Liver (tissue), 7 donors: ENCODE measurements at regions not wholly inside any gene's neighbourhood (a gene's known extent, or its start where the extent isn't known, plus 50 kb on each side); places are given as distances from the start of the nearest gene placed in this dataset.

Experiments
- DNase-seq: peaks from one replicate; pipeline ENCODE4 v3.0.0-alpha.2; 2017; ENCODE audit warnings: low spot score
- H3K27ac ChIP-seq, 2 donors: one replicate each; pipeline ENCODE4 v1.7.0; 2013; ENCODE audit warnings: inconsistent platforms in 2 of 2, low read length in 2 of 2, control low read depth in 1 of 2, low read depth in 1 of 2, mild to moderate bottlenecking in 1 of 2
- H3K27me3 ChIP-seq, 4 donors: one replicate each; pipeline versions ENCODE4 v1.6.1 to v1.7.0; 2013; ENCODE audit warnings: low read length in 3 of 4, inconsistent platforms in 1 of 4, mild to moderate bottlenecking in 1 of 4, moderate library complexity in 1 of 4; ENCODE audit not compliant: control insufficient read depth in 4 of 4, insufficient read depth in 4 of 4
- H3K36me3 ChIP-seq, 4 donors: one replicate each; pipeline versions ENCODE4 v1.6.1 to v1.7.0; 2013; ENCODE audit warnings: low read length in 3 of 4, mild to moderate bottlenecking in 3 of 4, low read depth in 1 of 4, moderate library complexity in 1 of 4; ENCODE audit not compliant: control insufficient read depth in 4 of 4, insufficient read depth in 3 of 4
- H3K4me1 ChIP-seq, 4 donors: one replicate each; pipeline versions ENCODE4 v1.6.1 to v1.7.0; 2013; ENCODE audit warnings: low read length in 3 of 4, mild to moderate bottlenecking in 3 of 4, moderate library complexity in 1 of 4; ENCODE audit not compliant: control insufficient read depth in 4 of 4, insufficient read depth in 4 of 4
- H3K4me3 ChIP-seq, 3 donors: one replicate each; pipeline versions ENCODE4 v1.6.1 to v1.7.0; 2013; ENCODE audit warnings: low read length in 3 of 3, control low read depth in 1 of 3, low read depth in 1 of 3, mild to moderate bottlenecking in 1 of 3
- H3K9ac ChIP-seq, 2 donors: one replicate each; pipeline ENCODE4 v1.7.0; 2013; ENCODE audit warnings: low read length in 2 of 2, mild to moderate bottlenecking in 2 of 2, moderate library complexity in 2 of 2, control low read depth in 1 of 2, low read depth in 1 of 2
- H3K9me3 ChIP-seq, 4 donors: one replicate each; pipeline versions ENCODE4 v1.6.1 to v1.7.0; 2013; ENCODE audit warnings: low read length in 3 of 4; ENCODE audit not compliant: control insufficient read depth in 4 of 4
- ATF3 ChIP-seq: IDR thresholded peaks from 2 replicates; pipeline ENCODE4 v1.6.1; 2016; ENCODE audit warnings: antibody characterized with exemption
- EGR1 ChIP-seq, 2 donors: IDR thresholded peaks; 2 replicates each; pipeline ENCODE4 v1.6.1; 2016 to 2018; ENCODE audit warnings: antibody characterized with exemption in 2 of 2, low read depth in 2 of 2
- FOXA1 ChIP-seq: IDR thresholded peaks from 2 replicates; pipeline ENCODE4 v1.6.1; 2016; ENCODE audit warnings: antibody characterized with exemption
- FOXA2 ChIP-seq: IDR thresholded peaks from 2 replicates; pipeline ENCODE4 v1.6.1; 2016; ENCODE audit warnings: antibody characterized with exemption
- GABPA ChIP-seq, 2 donors: IDR thresholded peaks in 1 of 2; conservative IDR thresholded peaks in 1 of 2; 2 replicates each; pipeline ENCODE4 v1.6.1; 2016; ENCODE audit warnings: antibody characterized with exemption in 2 of 2, mild to moderate bottlenecking in 1 of 2, moderate library complexity in 1 of 2
- HNF4A ChIP-seq, 2 donors: conservative IDR thresholded peaks; 2 replicates each; pipeline ENCODE4 v1.6.1; 2016; ENCODE audit warnings: antibody characterized with exemption in 2 of 2, mild to moderate bottlenecking in 2 of 2
- HNF4G ChIP-seq: IDR thresholded peaks from 2 replicates; pipeline ENCODE4 v1.6.1; 2016; ENCODE audit warnings: antibody characterized with exemption
- JUND ChIP-seq, 2 donors: IDR thresholded peaks; 2 replicates each; pipeline ENCODE4 v1.6.1; 2016; ENCODE audit warnings: antibody characterized with exemption in 2 of 2
- NR2F2 ChIP-seq: IDR thresholded peaks from 2 replicates; pipeline ENCODE4 v1.6.1; 2016; ENCODE audit warnings: antibody characterized with exemption
- REST ChIP-seq: IDR thresholded peaks from 2 replicates; pipeline ENCODE4 v1.6.1; 2016; ENCODE audit warnings: antibody characterized with exemption, mild to moderate bottlenecking
- RXRA ChIP-seq, 2 donors: IDR thresholded peaks; 2 replicates each; pipeline ENCODE4 v1.6.1; 2017 to 2018; ENCODE audit warnings: antibody characterized with exemption in 2 of 2, mild to moderate bottlenecking in 1 of 2
- SP1 ChIP-seq: IDR thresholded peaks from 2 replicates; pipeline ENCODE4 v1.6.1; 2018; ENCODE audit warnings: antibody characterized with exemption, mild to moderate bottlenecking
- TAF1 ChIP-seq: conservative IDR thresholded peaks from 2 replicates; pipeline ENCODE4 v1.6.1; 2016; ENCODE audit warnings: antibody characterized with exemption, mild to moderate bottlenecking
- YY1 ChIP-seq: IDR thresholded peaks from 2 replicates; pipeline ENCODE4 v1.6.1; 2016; ENCODE audit warnings: antibody characterized with exemption, mild to moderate bottlenecking
- ZBTB33 ChIP-seq: IDR thresholded peaks from 2 replicates; pipeline ENCODE4 v1.6.1; 2016; ENCODE audit warnings: antibody characterized with exemption
- WGBS: extraction: QIAGEN DNeasy Blood & Tissue Kit; methylation state at CpG from one replicate; pipeline ENCODE4 v1.1.7; 2013; 5-methylcytosine and 5-hydroxymethylcytosine counted together
- TF ChIP-seq, protein P1 (sequence below): IDR thresholded peaks from 2 replicates; pipeline ENCODE4 v1.6.1; 2016; ENCODE audit warnings: antibody characterized with exemption
- donor health status: healthy.
- donor health status: healthy.
- donor health status: healthy.
- donor health status: healthy.

- Histone ChIP-seq H3K4me3 (no peak overlapping the region), H3K27ac (no peak overlapping the region), H3K9me3 (no peaks in the 10 kb centered on the region), H3K9ac (no peak overlapping the region), H3K27me3 (no peaks in the 10 kb centered on the region), H3K36me3 (no peaks in the 10 kb centered on the region), H3K4me1 (no peaks in the 10 kb centered on the region)
- DNase-seq, result no peak
- TF ChIP-seq, protein P1, sequence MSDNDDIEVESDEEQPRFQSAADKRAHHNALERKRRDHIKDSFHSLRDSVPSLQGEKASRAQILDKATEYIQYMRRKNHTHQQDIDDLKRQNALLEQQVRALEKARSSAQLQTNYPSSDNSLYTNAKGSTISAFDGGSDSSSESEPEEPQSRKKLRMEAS, result no peak
- TF ChIP-seq JUND (IDR thresholded peaks at IDR 0.05), result no peak
- no peak for TF ChIP-seq SP1
- TF ChIP-seq FOXA2, result no peak
- TF ChIP-seq EGR1 (IDR thresholded peaks at IDR 0.05; ENCODE audit: low read depth in 2 of 2), result no peak
- no peak for TF ChIP-seq NR2F2
- TF ChIP-seq FOXA1, result no peak
- TF ChIP-seq ZBTB33, result no peak
- TF ChIP-seq HNF4A (conservative IDR thresholded peaks at IDR 0.05), result no peak
- TF ChIP-seq ATF3, result no peak
- no peak for TF ChIP-seq REST
- TF ChIP-seq GABPA (IDR thresholded peaks at IDR 0.05 in 1 of 2, conservative IDR thresholded peaks at IDR 0.05 in 1 of 2), result no peak
- TF ChIP-seq TAF1, result no peak
- TF ChIP-seq HNF4G, result no peak
- no peak for TF ChIP-seq YY1
- 97% methylated on average over 3 of the region's 3 CpGs for WGBS
Observed at GRCh38 chr7:126368-126767, 66.0 kb upstream of the FAM20C start.

DNA sequence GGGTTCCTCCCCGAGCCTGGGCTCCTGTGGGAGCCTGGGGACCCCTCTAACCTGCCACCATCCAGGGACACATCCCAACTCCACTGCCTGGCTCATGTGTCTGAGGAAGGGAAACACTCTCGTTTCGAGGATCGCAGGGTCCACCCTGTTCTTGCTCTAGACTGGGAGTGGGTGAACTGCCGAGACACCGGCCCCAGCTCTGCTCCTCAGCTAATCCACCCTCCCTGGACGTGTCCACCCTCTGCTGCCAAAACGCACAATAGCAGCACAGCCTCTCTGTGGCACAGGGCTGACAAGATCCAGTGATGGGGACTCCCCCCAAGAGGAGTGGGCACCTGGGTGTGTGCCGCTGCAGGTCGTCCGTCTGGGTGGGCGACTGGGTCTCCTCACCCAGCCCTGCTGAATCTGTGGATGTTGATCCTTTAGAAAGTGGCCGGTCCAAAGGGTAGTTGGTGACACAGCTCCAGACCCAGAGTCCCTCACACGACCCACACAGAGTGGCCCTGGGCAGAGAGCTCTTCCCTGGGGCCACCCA lies 65.2 kb upstream of the FAM20C start:
- 93% methylated on average over 14 of the region's 14 CpGs for WGBS
- Histone ChIP-seq H3K27me3 (no peaks in the 10 kb centered on the region), H3K9me3 (no peaks in the 10 kb centered on the region), H3K27ac (no peak overlapping the region), H3K4me1 (no peaks in the 10 kb centered on the region), H3K9ac (no peak overlapping the region), H3K4me3 (no peak overlapping the region), H3K36me3 (no peaks in the 10 kb centered on the region)
- TF ChIP-seq RXRA (IDR thresholded peaks at IDR 0.05), result no peak
- TF ChIP-seq HNF4G, result no peak
- TF ChIP-seq FOXA2, result no peak
- no peak for TF ChIP-seq ZBTB33
- no peak for TF ChIP-seq ATF3
- DNase-seq, result no peak
